Adipocyte (in vitro differentiated cells): ENCODE measurements at regions not wholly inside any gene's neighbourhood (a gene's known extent, or its start where the extent isn't known, plus 50 kb on each side); places are given as distances from the start of the nearest gene placed in this dataset.

Source experiments
- DNase-seq: peaks from one replicate; pipeline ENCODE4 v3.0.0-alpha.2; 2015; ENCODE audit warnings: low read depth
- H3K27me3 ChIP-seq: replicated peaks from 2 replicates; pipeline ENCODE4 v1.7.0; 2013; ENCODE audit warnings: mild to moderate bottlenecking, low read length, moderate library complexity; ENCODE audit not compliant: control insufficient read depth, insufficient read depth
- H3K36me3 ChIP-seq: 2 replicates; pipeline ENCODE4 v1.7.0; 2013; ENCODE audit warnings: low read length, mild to moderate bottlenecking, moderate library complexity; ENCODE audit not compliant: control insufficient read depth, insufficient read depth, severe bottlenecking
- H3K4me1 ChIP-seq: 2 replicates; pipeline ENCODE4 v1.7.0; 2013; ENCODE audit warnings: mild to moderate bottlenecking, low read length, moderate library complexity; ENCODE audit not compliant: control insufficient read depth, insufficient read depth
- H3K4me3 ChIP-seq: 2 replicates; pipeline ENCODE4 v1.7.0; 2013; ENCODE audit warnings: mild to moderate bottlenecking, low read length, moderate library complexity
- H3K9ac ChIP-seq: 2 replicates; pipeline ENCODE4 v1.7.0; 2013; ENCODE audit warnings: mild to moderate bottlenecking, low read length, moderate library complexity
- H3K9me3 ChIP-seq: 2 replicates; pipeline ENCODE4 v1.7.0; 2013; ENCODE audit warnings: mild to moderate bottlenecking, low read length, moderate library complexity; ENCODE audit not compliant: control insufficient read depth

- no peak for DNase-seq
- no peaks in the 10 kb centered on the region for H3K9me3 ChIP-seq
- no peaks in the 10 kb centered on the region for H3K4me1 ChIP-seq
- H3K36me3 ChIP-seq: no peaks in the 10 kb centered on the region
- peaks cover 4% of the 10 kb centered on the region for H3K27me3 ChIP-seq
- no peak overlapping the region for H3K9ac ChIP-seq
- no peak overlapping the region for H3K4me3 ChIP-seq
These were observed 362.2 kb upstream of the DUSP10 start for GRCh38 chr1:222104097-222104496.

GRCh38 chr1:222099746-222100145 lies 357.9 kb upstream of the DUSP10 start:
- no peaks in the 10 kb centered on the region for H3K36me3 ChIP-seq
- no peaks in the 10 kb centered on the region for H3K27me3 ChIP-seq
- H3K9ac ChIP-seq: no peak overlapping the region
- H3K9me3 ChIP-seq: no peaks in the 10 kb centered on the region
- DNase-seq: no peak
- peaks cover 4% of the 10 kb centered on the region for H3K4me1 ChIP-seq
- H3K4me3 ChIP-seq: no peak overlapping the region

- H3K9me3 ChIP-seq: no peaks in the 10 kb centered on the region
- no peaks in the 10 kb centered on the region for H3K27me3 ChIP-seq
- H3K4me3 ChIP-seq: no peak overlapping the region
- H3K4me1 ChIP-seq: peaks cover 4% of the 10 kb centered on the region
- no peaks in the 10 kb centered on the region for H3K36me3 ChIP-seq
- DNase-seq: no peak
- no peak overlapping the region for H3K9ac ChIP-seq
These were observed 356.5 kb upstream of the DUSP10 start for GRCh38 chr1:222098404-222098803.

GRCh38 chr1:222097588-222097987 lies 355.7 kb upstream of the DUSP10 start:
- Histone ChIP-seq H3K9me3 (no peaks in the 10 kb centered on the region), H3K9ac (no peak overlapping the region), H3K27me3 (no peaks in the 10 kb centered on the region), H3K4me1 (peaks cover 4% of the 10 kb centered on the region), H3K36me3 (no peaks in the 10 kb centered on the region), H3K4me3 (no peak overlapping the region)
- no peak for DNase-seq

GRCh38 chr1:222096883-222097282 lies 355.0 kb upstream of the DUSP10 start:
- H3K9me3 ChIP-seq: no peaks in the 10 kb centered on the region
- peak; percentile 22 for DNase-seq
- H3K27me3 ChIP-seq: no peaks in the 10 kb centered on the region
- H3K4me1 ChIP-seq: peaks cover 4% of the 10 kb centered on the region
- no peak overlapping the region for H3K9ac ChIP-seq
- H3K36me3 ChIP-seq: no peaks in the 10 kb centered on the region
- H3K4me3 ChIP-seq: no peak overlapping the region

- no peak for DNase-seq
- Histone ChIP-seq H3K9me3 (no peaks in the 10 kb centered on the region), H3K4me3 (no peak overlapping the region), H3K27me3 (no peaks in the 10 kb centered on the region), H3K4me1 (peaks cover 4% of the 10 kb centered on the region), H3K9ac (no peak overlapping the region), H3K36me3 (no peaks in the 10 kb centered on the region)
These were observed 354.5 kb upstream of the DUSP10 start for GRCh38 chr1:222096476-222096772.

- Histone ChIP-seq H3K4me1 (peaks cover 4% of the 10 kb centered on the region), H3K9ac (no peak overlapping the region), H3K27me3 (no peaks in the 10 kb centered on the region), H3K4me3 (no peak overlapping the region), H3K36me3 (no peaks in the 10 kb centered on the region), H3K9me3 (no peaks in the 10 kb centered on the region)
- DNase-seq: no peak
These were observed 354.0 kb upstream of the DUSP10 start for GRCh38 chr1:222095606-222096475.

- Histone ChIP-seq H3K9ac (no peak overlapping the region), H3K9me3 (no peaks in the 10 kb centered on the region), H3K36me3 (no peaks in the 10 kb centered on the region), H3K4me1 (peaks cover 4% of the 10 kb centered on the region), H3K27me3 (no peaks in the 10 kb centered on the region), H3K4me3 (no peak overlapping the region)
- no peak for DNase-seq
These were observed 351.6 kb upstream of the DUSP10 start for GRCh38 chr1:222093518-222093917.

- DNase-seq: no peak
- H3K36me3 ChIP-seq: no peaks in the 10 kb centered on the region
- H3K9ac ChIP-seq: no peak overlapping the region
- no peak overlapping the region for H3K4me3 ChIP-seq
- peaks cover 17% of the 10 kb centered on the region for H3K4me1 ChIP-seq
- peaks cover under 1% of the 10 kb centered on the region for H3K9me3 ChIP-seq
- H3K27me3 ChIP-seq: no peaks in the 10 kb centered on the region
These were observed 348.2 kb upstream of the DUSP10 start for GRCh38 chr1:222090103-222090502.

GRCh38 chr1:222087221-222087920 lies 345.5 kb upstream of the DUSP10 start:
- H3K36me3 ChIP-seq: no peaks in the 10 kb centered on the region
- H3K4me3 ChIP-seq: peak overlapping the region; percentile 66
- H3K9ac ChIP-seq: peak overlapping the region; percentile 52
- no peak for DNase-seq
- H3K4me1 ChIP-seq: peaks cover 17% of the 10 kb centered on the region
- no peaks in the 10 kb centered on the region for H3K27me3 ChIP-seq
- H3K9me3 ChIP-seq: peaks cover 24% of the 10 kb centered on the region

GRCh38 chr1:222084996-222085395 lies 343.1 kb upstream of the DUSP10 start:
- no peak for DNase-seq
- Histone ChIP-seq H3K36me3 (no peaks in the 10 kb centered on the region), H3K4me3 (peak overlapping the region; percentile 56), H3K9me3 (peaks cover 35% of the 10 kb centered on the region), H3K4me1 (peaks cover 17% of the 10 kb centered on the region), H3K9ac (peak overlapping the region; percentile 27), H3K27me3 (no peaks in the 10 kb centered on the region)
